Endothelial cell of umbilical vein (primary cell): ENCODE measurements at regions not wholly inside any gene's neighbourhood (a gene's known extent, or its start where the extent isn't known, plus 50 kb on each side); places are given as distances from the start of the nearest gene placed in this dataset.

ENCODE experiments used
- BruUV-seq: library from RNA; stranded (reverse); fragments of 400-500 nt; replicated peaks from 2 replicates; lab custom pipeline; 2021; lab: Mats Ljungman, UMichigan
- CTCF ChIA-PET: fragments of 300-600, 350-600 bp; sonication (Branson Sonifier 250); formaldehyde crosslinking; loops from one replicate; lab custom pipeline; 2021; ENCODE audit warnings: antibody characterized with exemption, inconsistent platforms; lab: Charles Lee
- POLR2A ChIA-PET: fragments of 300-600, 350-600 bp; sonication (Branson Sonifier 250); formaldehyde crosslinking; loops from one replicate; lab custom pipeline; 2021; ENCODE audit warnings: antibody characterized with exemption, inconsistent platforms; lab: Charles Lee
- DNase-seq: peaks from one replicate; pipeline ENCODE4 v3.0.0-alpha.2; 2011; ENCODE audit warnings: low read depth, low spot score
- FAIRE-seq: peaks from 2 replicates; lab custom pipeline; 2011; peaks lifted over from hg19 to GRCh38; lab: Jason Lieb, UNC
- H2AFZ ChIP-seq: 2 replicates; pipeline ENCODE4 v1.6.0; 2012; ENCODE audit warnings: low read depth, low read length, control low read depth, inconsistent platforms
- H3K27ac ChIP-seq: 2 replicates; pipeline ENCODE4 v1.5.1; 2011; ENCODE audit warnings: low read depth, mild to moderate bottlenecking, control low read depth, low read length, moderate library complexity; ENCODE audit not compliant: insufficient read depth
- H3K27me3 ChIP-seq, 2 experiments: 2 replicates each; pipeline versions ENCODE4 v1.6.0 to v1.6.1; 2011; ENCODE audit warnings: low read length in 2 of 2, mixed read lengths in 1 of 2; ENCODE audit not compliant: control insufficient read depth in 2 of 2, insufficient read depth in 2 of 2
- H3K36me3 ChIP-seq, 2 experiments: 2 replicates in 1 of 2; 3 replicates in 1 of 2; pipeline ENCODE4 v1.5.1; 2011; ENCODE audit warnings: low read length in 2 of 2, mild to moderate bottlenecking in 1 of 2, moderate library complexity in 1 of 2; ENCODE audit not compliant: control insufficient read depth in 2 of 2, insufficient read depth in 2 of 2; ENCODE audit errors: extremely low read depth in 1 of 2
- H3K4me1 ChIP-seq: 3 replicates; pipeline ENCODE4 v1.5.1; 2011; ENCODE audit warnings: mild to moderate bottlenecking, low read length; ENCODE audit not compliant: control insufficient read depth, insufficient read depth; ENCODE audit errors: extremely low read depth
- H3K4me2 ChIP-seq: 2 replicates; pipeline ENCODE4 v1.6.1; 2011; ENCODE audit warnings: low read length, control low read depth, mixed read lengths; ENCODE audit not compliant: insufficient read depth
- H3K4me3 ChIP-seq, 3 experiments: fragments of 200-600 bp in 1 of 3; sonication (generic), shearing (Covaris generic) in 1 of 3; replicated peaks in 1 of 3; 2 replicates each; pipeline ENCODE4 v1.5.1; 2011 to 2016; ENCODE audit warnings: control low read depth in 3 of 3, low read length in 3 of 3, mild to moderate bottlenecking in 2 of 3, inconsistent platforms in 1 of 3, low read depth in 1 of 3, moderate library complexity in 1 of 3; ENCODE audit not compliant: insufficient read depth in 1 of 3
- H3K79me2 ChIP-seq: 2 replicates; pipeline ENCODE4 v1.6.0; 2012; ENCODE audit warnings: low read length, inconsistent platforms; ENCODE audit not compliant: control insufficient read depth, insufficient read depth
- H3K9ac ChIP-seq: replicated peaks from 2 replicates; pipeline ENCODE3; 2011; ENCODE audit warnings: low read length, control low read depth; ENCODE audit not compliant: insufficient read depth; ENCODE audit errors: extremely low read depth
- H3K9me1 ChIP-seq: replicated peaks from 3 replicates; pipeline ENCODE4 v1.6.0; 2011; ENCODE audit warnings: mild to moderate bottlenecking, low read length; ENCODE audit not compliant: control insufficient read depth, insufficient read depth; ENCODE audit errors: extremely low read depth
- H3K9me3 ChIP-seq: replicated peaks from 2 replicates; pipeline ENCODE4 v1.5.1; 2012; ENCODE audit warnings: low read length, inconsistent platforms; ENCODE audit not compliant: control insufficient read depth, insufficient read depth
- H4K20me1 ChIP-seq: replicated peaks from 2 replicates; pipeline ENCODE3; 2011; ENCODE audit warnings: mild to moderate bottlenecking, low read length; ENCODE audit not compliant: control insufficient read depth, insufficient read depth; ENCODE audit errors: extremely low read depth
- EZH2 ChIP-seq: IDR thresholded peaks from 2 replicates; pipeline ENCODE4 v1.6.1; 2012; ENCODE audit warnings: borderline replicate concordance, low read depth, mild to moderate bottlenecking, moderate library complexity, low read length, inconsistent platforms; ENCODE audit not compliant: severe bottlenecking
- FOS ChIP-seq: IDR thresholded peaks from 2 replicates; pipeline ENCODE4 v1.6.1; 2011; ENCODE audit warnings: mild to moderate bottlenecking, low read length, moderate library complexity, borderline replicate concordance; ENCODE audit not compliant: insufficient read depth
- GATA2 ChIP-seq: IDR thresholded peaks from 2 replicates; pipeline ENCODE4 v1.7.0; 2011; ENCODE audit warnings: low read depth, mild to moderate bottlenecking, moderate library complexity, mixed read lengths, low read length; ENCODE audit not compliant: insufficient read length, insufficient read depth
- JUN ChIP-seq: IDR thresholded peaks from 2 replicates; pipeline ENCODE4 v1.6.1; 2011; ENCODE audit warnings: borderline replicate concordance, low read depth; ENCODE audit not compliant: insufficient read length, insufficient read depth
- MYC ChIP-seq: IDR thresholded peaks from one replicate; pipeline ENCODE4 v1.6.1; 2011; ENCODE audit warnings: mild to moderate bottlenecking, low read depth, low read length
- POLR2A ChIP-seq: IDR thresholded peaks from 2 replicates; pipeline ENCODE4 v1.6.1; 2012; ENCODE audit warnings: low read depth, mild to moderate bottlenecking, control low read depth, low read length
- POLR2AphosphoS5 ChIP-seq: IDR thresholded peaks from 2 replicates; pipeline ENCODE4 v1.6.1; 2012; ENCODE audit warnings: low read depth, mild to moderate bottlenecking, control low read depth, low read length, moderate library complexity; ENCODE audit not compliant: insufficient read depth
- dilution Hi-C: fragments of 300-500 bp; cut with MboI; formaldehyde crosslinking; loops from one replicate; pipeline ENCODE4 v1.15.0; 2019; ENCODE audit warnings: low sequenced_read_pairs; ENCODE audit not compliant: extremely low pct_ligation_motif_present
- intact Hi-C: fragments of 100-400 bp; cut with micrococcal nuclease; formaldehyde crosslinking; loops from one replicate; pipeline ENCODE4 v1.10.0; 2022
- TF ChIP-seq, protein P1 (sequence below): IDR thresholded peaks from 2 replicates; pipeline ENCODE4 v1.6.1; 2011; ENCODE audit not compliant: insufficient read depth, insufficient read length
- TF ChIP-seq, protein P2 (sequence below), 2 donors: IDR thresholded peaks; 1 replicate in 1 of 2; 2 replicates in 1 of 2; pipeline ENCODE4 v1.5.1; 2011; ENCODE audit warnings: low read length in 2 of 2, mild to moderate bottlenecking in 2 of 2, moderate library complexity in 2 of 2, control low read depth in 1 of 2, inconsistent platforms in 1 of 2, low read depth in 1 of 2; ENCODE audit not compliant: insufficient read depth in 1 of 2; ENCODE audit errors: extremely low read depth in 1 of 2

DNA sequence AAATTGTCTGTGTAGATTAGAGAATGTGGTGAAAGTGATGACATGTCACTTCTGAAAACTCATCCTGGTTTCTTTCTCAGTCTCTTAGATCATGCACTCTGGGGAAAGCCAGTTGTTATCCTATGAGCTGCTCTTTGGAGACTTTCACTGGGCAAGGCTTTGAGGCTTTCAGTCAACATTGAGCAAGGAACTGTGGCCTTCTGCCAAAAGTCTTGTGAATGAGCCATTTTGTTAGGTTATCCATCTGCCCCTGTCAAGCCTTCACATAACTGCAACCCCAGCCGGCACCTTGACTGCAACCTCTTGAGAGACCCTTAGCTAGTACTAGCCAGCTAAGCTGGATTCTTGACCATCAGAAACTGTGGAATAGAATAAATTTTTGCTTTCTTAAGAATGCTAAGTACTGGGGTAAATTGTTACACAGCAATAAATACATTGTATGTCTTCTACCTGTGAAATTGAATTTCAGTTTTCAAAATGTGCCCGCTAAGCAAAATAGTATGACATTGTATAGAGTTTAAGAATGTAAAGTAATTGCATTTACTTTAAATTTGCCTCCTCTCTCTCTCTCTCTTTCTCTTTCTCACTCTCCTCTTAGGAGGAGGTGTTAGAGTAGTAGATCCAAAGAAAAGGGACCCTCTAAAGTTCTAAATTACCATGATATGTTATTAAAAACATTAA lies 1273.0 kb downstream of the RAPGEF2 start:
- Histone ChIP-seq H3K9me3 (no peaks in the 10 kb centered on the region), H3K27ac (no peak overlapping the region), H3K4me2 (no peak overlapping the region), H4K20me1 (no peaks in the 10 kb centered on the region), H3K9ac (no peak overlapping the region), H2AFZ (no peak overlapping the region), H3K9me1 (no peaks in the 10 kb centered on the region), H3K79me2 (no peaks in the 10 kb centered on the region), H3K4me1 (no peaks in the 10 kb centered on the region), H3K4me3 (no peak overlapping the region), H3K27me3 (no peaks in the 10 kb centered on the region), H3K36me3 (no peaks in the 10 kb centered on the region)
- no peak for TF ChIP-seq POLR2AphosphoS5
- no peak for TF ChIP-seq POLR2A
- TF ChIP-seq, protein P1, sequence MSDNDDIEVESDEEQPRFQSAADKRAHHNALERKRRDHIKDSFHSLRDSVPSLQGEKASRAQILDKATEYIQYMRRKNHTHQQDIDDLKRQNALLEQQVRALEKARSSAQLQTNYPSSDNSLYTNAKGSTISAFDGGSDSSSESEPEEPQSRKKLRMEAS, result no peak
- TF ChIP-seq, protein P2, sequence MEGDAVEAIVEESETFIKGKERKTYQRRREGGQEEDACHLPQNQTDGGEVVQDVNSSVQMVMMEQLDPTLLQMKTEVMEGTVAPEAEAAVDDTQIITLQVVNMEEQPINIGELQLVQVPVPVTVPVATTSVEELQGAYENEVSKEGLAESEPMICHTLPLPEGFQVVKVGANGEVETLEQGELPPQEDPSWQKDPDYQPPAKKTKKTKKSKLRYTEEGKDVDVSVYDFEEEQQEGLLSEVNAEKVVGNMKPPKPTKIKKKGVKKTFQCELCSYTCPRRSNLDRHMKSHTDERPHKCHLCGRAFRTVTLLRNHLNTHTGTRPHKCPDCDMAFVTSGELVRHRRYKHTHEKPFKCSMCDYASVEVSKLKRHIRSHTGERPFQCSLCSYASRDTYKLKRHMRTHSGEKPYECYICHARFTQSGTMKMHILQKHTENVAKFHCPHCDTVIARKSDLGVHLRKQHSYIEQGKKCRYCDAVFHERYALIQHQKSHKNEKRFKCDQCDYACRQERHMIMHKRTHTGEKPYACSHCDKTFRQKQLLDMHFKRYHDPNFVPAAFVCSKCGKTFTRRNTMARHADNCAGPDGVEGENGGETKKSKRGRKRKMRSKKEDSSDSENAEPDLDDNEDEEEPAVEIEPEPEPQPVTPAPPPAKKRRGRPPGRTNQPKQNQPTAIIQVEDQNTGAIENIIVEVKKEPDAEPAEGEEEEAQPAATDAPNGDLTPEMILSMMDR (IDR thresholded peaks at IDR 0.05; ENCODE audit: extremely low read depth in 1 of 2, insufficient read depth in 1 of 2, low read depth in 1 of 2, low read length in 2 of 2), result no peak
- TF ChIP-seq EZH2, result no peak
- TF ChIP-seq JUN, result no peak
- TF ChIP-seq GATA2, result no peak
- TF ChIP-seq FOS, result no peak
- no peak for TF ChIP-seq MYC
- dilution Hi-C loops (no loop called here), intact Hi-C loops (no loop called here)
- FAIRE-seq (no peak), DNase-seq (no peak)
- no TSS peak for BruUV-seq
- ChIA-PET CTCF (no interaction called here), POLR2A (no interaction called here)
